WI38 (cell line): ENCODE measurements at regions not wholly inside any gene's neighbourhood (a gene's known extent, or its start where the extent isn't known, plus 50 kb on each side); places are given as distances from the start of the nearest gene placed in this dataset.

ENCODE experiments used
- H3K4me3 ChIP-seq: 2 replicates; pipeline ENCODE4 v1.5.1; 2011; ENCODE audit warnings: low read depth, mild to moderate bottlenecking, control low read depth, low read length
- TF ChIP-seq, protein P1 (sequence below): IDR thresholded peaks from 2 replicates; pipeline ENCODE4 v1.5.1; 2012; ENCODE audit warnings: low read depth, mild to moderate bottlenecking, control low read depth, low read length

DNA sequence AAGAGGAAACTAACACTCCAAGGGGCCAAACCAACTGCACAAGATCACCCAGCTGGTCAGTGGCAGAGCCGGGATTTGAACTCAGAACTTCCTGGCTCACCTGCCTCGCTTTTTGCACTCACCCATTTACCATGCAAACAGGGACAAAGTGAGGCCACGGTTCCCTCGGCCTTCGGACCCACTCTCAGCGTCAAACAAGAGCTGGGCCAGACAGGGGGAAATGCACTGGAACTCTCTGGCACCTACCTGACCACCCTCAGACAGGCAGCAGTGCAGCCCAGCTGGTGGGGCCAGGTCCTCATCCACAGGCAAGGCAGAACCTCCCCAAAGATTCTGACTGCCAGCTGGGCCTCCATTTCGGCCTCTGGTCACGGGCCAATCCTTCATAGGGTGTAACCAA lies 93.7 kb upstream of the SRSF6 start:
- TF ChIP-seq, protein P1, sequence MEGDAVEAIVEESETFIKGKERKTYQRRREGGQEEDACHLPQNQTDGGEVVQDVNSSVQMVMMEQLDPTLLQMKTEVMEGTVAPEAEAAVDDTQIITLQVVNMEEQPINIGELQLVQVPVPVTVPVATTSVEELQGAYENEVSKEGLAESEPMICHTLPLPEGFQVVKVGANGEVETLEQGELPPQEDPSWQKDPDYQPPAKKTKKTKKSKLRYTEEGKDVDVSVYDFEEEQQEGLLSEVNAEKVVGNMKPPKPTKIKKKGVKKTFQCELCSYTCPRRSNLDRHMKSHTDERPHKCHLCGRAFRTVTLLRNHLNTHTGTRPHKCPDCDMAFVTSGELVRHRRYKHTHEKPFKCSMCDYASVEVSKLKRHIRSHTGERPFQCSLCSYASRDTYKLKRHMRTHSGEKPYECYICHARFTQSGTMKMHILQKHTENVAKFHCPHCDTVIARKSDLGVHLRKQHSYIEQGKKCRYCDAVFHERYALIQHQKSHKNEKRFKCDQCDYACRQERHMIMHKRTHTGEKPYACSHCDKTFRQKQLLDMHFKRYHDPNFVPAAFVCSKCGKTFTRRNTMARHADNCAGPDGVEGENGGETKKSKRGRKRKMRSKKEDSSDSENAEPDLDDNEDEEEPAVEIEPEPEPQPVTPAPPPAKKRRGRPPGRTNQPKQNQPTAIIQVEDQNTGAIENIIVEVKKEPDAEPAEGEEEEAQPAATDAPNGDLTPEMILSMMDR = no peak
- no peak overlapping the region for H3K4me3 ChIP-seq

DNA sequence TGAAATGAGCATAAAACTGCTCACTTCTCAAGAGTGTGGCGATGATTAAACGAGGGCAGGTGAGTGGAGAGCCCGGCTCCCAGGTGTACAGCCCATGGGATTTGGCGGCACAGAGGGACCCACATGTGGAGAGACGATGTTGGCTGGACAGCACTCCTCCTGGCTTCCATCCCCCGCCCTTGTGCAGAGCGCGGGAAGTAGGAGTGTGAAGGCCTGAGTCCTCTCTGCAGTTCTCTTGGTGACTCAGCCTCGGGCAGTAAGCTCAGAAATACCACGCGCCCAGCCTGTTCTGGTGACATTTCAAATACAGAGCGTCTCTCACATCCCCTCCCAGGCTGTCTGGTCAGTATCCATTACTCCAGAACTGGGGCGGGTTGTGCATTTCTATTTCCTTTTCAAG lies 94.2 kb upstream of the SRSF6 start:
- no peak overlapping the region for H3K4me3 ChIP-seq
- TF ChIP-seq, protein P1 = no peak

DNA sequence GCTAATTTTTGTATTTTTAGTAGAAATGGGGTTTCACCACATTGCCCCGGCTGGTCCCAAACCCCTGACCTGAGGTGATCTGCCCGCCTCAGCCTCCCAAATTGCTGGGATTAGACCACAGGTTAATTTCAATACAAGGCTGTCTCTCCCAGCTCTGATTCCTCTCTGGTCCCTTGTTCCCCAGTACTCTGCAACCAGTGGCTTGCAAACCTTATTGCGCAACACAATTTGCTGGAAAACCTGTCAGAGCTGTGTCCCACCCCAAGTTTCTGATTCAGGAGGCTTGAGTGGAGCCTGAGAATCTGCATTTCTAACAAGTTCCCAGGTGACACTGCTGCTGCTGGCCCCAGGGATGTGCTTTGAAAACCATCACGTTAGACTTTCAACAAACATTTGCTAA lies 96.2 kb upstream of the SRSF6 start:
- TF ChIP-seq, protein P1 = no peak
- no peak overlapping the region for H3K4me3 ChIP-seq

DNA sequence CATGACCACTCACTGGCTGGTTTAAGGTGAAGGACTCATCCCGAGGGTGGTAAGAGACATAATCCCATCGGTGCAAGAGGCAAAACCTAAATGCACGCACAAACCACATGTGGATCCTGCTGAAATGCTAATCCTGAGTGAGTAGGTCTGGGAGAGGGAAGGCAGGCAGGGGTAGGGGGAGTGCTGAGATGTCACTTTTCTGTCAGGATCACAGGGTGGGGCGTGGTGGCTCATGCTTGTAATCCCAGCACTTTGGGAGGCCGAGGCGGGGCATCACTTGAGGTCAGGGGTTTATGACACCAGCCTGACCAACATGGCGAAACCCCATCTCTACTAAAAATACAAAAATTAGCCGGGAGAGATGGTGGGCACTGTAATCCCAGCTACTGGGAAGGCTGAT lies 97.7 kb upstream of the SRSF6 start:
- no peak overlapping the region for H3K4me3 ChIP-seq
- TF ChIP-seq, protein P1 = no peak

- H3K4me3 ChIP-seq = no peak overlapping the region
- TF ChIP-seq, protein P1 = no peak
Measured at GRCh38 chr20:43358811-43359210, 98.9 kb upstream of the SRSF6 start.

DNA sequence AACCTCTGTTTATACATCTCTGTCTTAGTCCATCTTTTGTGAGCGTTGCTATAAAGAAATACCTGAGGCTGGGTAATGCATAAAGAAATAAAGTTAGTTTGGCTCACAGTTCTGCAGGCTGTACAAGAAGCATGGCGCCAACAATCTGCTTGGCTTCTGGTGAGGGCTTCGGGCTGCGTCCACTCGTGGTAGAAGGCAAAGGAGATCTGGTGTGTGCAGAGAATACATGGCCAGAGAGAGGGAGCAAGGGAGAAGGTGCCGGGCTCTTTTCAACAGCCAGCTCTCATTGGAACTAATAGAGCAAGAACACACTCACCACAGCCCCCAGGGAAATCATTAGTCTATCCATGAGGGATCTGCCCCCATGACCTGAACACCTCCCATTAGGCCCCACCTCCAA lies 100.3 kb upstream of the SRSF6 start:
- H3K4me3 ChIP-seq = no peak overlapping the region
- TF ChIP-seq, protein P1 = no peak

DNA sequence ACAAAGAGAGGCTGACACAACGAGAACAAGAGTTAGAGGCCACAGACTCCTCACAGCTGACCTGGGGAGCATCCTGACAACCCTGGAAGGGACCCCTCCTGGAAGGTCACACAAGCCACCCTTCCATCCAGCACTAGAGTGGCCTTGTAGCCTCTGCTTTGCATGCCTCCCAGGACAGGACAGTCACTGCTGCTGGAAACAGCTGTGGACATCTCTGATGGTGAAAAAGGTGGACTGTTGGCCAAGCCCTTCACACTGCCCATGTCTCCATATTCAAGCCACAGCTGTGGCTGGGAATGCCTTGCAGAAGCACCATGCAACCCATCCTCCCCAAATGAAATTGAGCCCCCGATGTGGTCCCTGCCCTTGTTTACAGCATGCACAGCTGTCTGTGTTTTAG lies 102.1 kb upstream of the SRSF6 start:
- TF ChIP-seq, protein P1 = no peak
- H3K4me3 ChIP-seq = no peak overlapping the region
